SK-N-SH treated with all-trans-retinoic acid at 6 μM for 48 hours (cell line): ENCODE measurements at regions not wholly inside any gene's neighbourhood (a gene's known extent, or its start where the extent isn't known, plus 50 kb on each side); places are given as distances from the start of the nearest gene placed in this dataset.

Source experiments
- ATAC-seq: fragments of 200-7000 bp; cut with Tn5 transposase; 3 replicates; pipeline ENCODE4 v1.9.1; 2020; ENCODE audit warnings: mild to moderate bottlenecking, moderate library complexity
- ARNTL ChIP-seq: fragments of 450-650 bp; formaldehyde crosslinking; IDR thresholded peaks from 2 replicates; pipeline ENCODE4 v1.5.0; 2020; ENCODE audit warnings: low read depth, mild to moderate bottlenecking, moderate library complexity, borderline replicate concordance
- BACH2 ChIP-seq: fragments of 250-450 bp; sonication (Bioruptor Pico); IDR thresholded peaks from 2 replicates; pipeline ENCODE4 v1.9.0; 2021; ENCODE audit warnings: mild to moderate bottlenecking, borderline replicate concordance
- CSDC2 ChIP-seq: fragments of 250-450 bp; sonication (Bioruptor Pico); IDR thresholded peaks from 2 replicates; pipeline ENCODE4 v1.5.0; 2020; ENCODE audit warnings: mild to moderate bottlenecking, moderate library complexity
- ESRRG ChIP-seq: fragments of 250-450 bp; sonication (Bioruptor Pico); IDR thresholded peaks from 2 replicates; pipeline ENCODE4 v1.6.1; 2021; ENCODE audit warnings: mild to moderate bottlenecking
- GLIS3 ChIP-seq: fragments of 250-450 bp; sonication (Bioruptor Pico); IDR thresholded peaks from 2 replicates; pipeline ENCODE4 v1.5.0; 2020; ENCODE audit warnings: mild to moderate bottlenecking, moderate library complexity
- ISL1 ChIP-seq: fragments of 250-450 bp; sonication (Bioruptor Pico); IDR thresholded peaks from 2 replicates; pipeline ENCODE4 v2.1.2; 2022; ENCODE audit warnings: mild to moderate bottlenecking, moderate library complexity
- OSR1 ChIP-seq: fragments of 250-450 bp; sonication (Bioruptor Pico); IDR thresholded peaks from 2 replicates; pipeline ENCODE4 v1.8.0; 2022; ENCODE audit warnings: moderate library complexity, mild to moderate bottlenecking, inconsistent platforms
- PPARA ChIP-seq: fragments of 250-450 bp; sonication (Bioruptor Pico); IDR thresholded peaks from 2 replicates; pipeline ENCODE4 v1.5.0; 2020; ENCODE audit warnings: mild to moderate bottlenecking, borderline replicate concordance
- RARB ChIP-seq: fragments of 250-450 bp; sonication (Bioruptor Pico); IDR thresholded peaks from 2 replicates; pipeline ENCODE4 v1.8.0; 2021; ENCODE audit warnings: mild to moderate bottlenecking, moderate library complexity
- SNAI2 ChIP-seq: fragments of 250-450 bp; sonication (Bioruptor Pico); IDR thresholded peaks from 2 replicates; pipeline ENCODE4 v1.5.0; 2020; ENCODE audit warnings: mild to moderate bottlenecking, moderate library complexity
- TOX ChIP-seq: fragments of 250-450 bp; sonication (Bioruptor Pico); IDR thresholded peaks from 2 replicates; pipeline ENCODE4 v1.8.0; 2021; ENCODE audit warnings: mild to moderate bottlenecking, moderate library complexity, borderline replicate concordance
- ZC3H10 ChIP-seq: fragments of 250-450 bp; sonication (Bioruptor Pico); IDR thresholded peaks from 2 replicates; pipeline ENCODE4 v1.5.1; 2021; ENCODE audit warnings: mild to moderate bottlenecking, moderate library complexity
- ZFP3 ChIP-seq: fragments of 250-450 bp; sonication (Bioruptor Pico); IDR thresholded peaks from 2 replicates; pipeline ENCODE4 v1.5.0; 2020; ENCODE audit warnings: mild to moderate bottlenecking, moderate library complexity
- ZFP30 ChIP-seq: fragments of 450-650 bp; formaldehyde crosslinking; IDR thresholded peaks from 2 replicates; pipeline ENCODE4 v1.5.0; 2022; ENCODE audit warnings: mild to moderate bottlenecking, moderate library complexity
- ZNF565 ChIP-seq: fragments of 450-650 bp; formaldehyde crosslinking; conservative IDR thresholded peaks from 2 replicates; pipeline ENCODE4 v1.5.0; 2020; ENCODE audit warnings: low read depth, mild to moderate bottlenecking, moderate library complexity
- ZNF70 ChIP-seq: fragments of 450-650 bp; formaldehyde crosslinking; IDR thresholded peaks from 2 replicates; pipeline ENCODE4 v1.5.0; 2020; ENCODE audit warnings: mild to moderate bottlenecking, moderate library complexity
- TF ChIP-seq, protein P1 (sequence below): fragments of 250-450 bp; sonication (Bioruptor Pico); IDR thresholded peaks from 2 replicates; pipeline ENCODE4 v1.8.0; 2020; ENCODE audit warnings: mild to moderate bottlenecking, moderate library complexity, borderline replicate concordance
- TF ChIP-seq, protein P2 (sequence below): fragments of 250-450 bp; sonication (Bioruptor Pico); IDR thresholded peaks from 2 replicates; pipeline ENCODE4 v1.5.1; 2020; ENCODE audit warnings: low read depth, mild to moderate bottlenecking, moderate library complexity
- TF ChIP-seq, protein P3 (sequence below): fragments of 250-450 bp; sonication (Bioruptor Pico); IDR thresholded peaks from 2 replicates; pipeline ENCODE4 v1.5.1; 2021; ENCODE audit warnings: mild to moderate bottlenecking, moderate library complexity
- TF ChIP-seq, protein P4 (sequence below): fragments of 250-450 bp; sonication (Bioruptor Pico); IDR thresholded peaks from 2 replicates; pipeline ENCODE4 v1.8.0; 2021; ENCODE audit warnings: low read depth, mild to moderate bottlenecking, moderate library complexity, borderline replicate concordance

DNA sequence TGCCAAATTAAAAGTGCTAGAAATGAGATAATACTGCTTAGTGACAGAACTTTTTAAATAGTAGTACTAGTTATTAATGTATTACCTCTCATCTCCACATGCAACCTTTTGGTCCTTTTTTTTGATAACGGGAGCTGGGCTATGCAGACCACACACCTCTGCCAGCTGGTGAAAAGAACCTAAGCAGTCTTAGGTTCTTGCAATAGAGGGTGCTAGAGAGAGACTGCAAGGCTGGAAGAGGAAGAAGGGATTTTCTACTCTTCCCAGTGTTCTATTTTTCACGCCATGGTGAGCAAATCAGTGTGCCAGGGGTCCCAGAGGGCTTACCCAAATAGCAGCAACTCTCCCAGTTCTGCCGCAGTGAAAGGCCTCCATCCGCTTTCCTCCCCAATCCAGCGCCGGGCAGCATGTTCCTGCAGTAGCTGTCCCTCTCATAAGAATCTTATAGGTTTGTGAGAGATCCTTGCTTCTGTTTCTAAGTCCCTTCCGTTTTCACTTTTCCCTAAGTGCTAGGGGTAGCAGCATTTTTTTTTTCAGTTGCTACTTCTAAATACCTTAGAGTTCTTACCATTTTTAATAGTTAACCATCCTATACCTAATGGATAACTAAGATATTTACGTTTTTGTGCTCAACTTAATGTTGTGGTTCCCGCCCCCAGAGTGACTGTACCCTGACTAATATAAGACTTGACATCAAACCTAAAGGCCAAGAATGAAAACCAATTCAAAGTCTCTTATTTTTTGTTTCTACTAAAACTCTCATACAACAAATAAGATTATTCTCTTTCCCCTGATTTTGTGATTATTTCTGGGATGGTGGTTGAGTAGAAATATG is 69.4 kb upstream of the UBE2E3 start:
- TF ChIP-seq GLIS3 (CRISPR knock-in tag) (no peak), ESRRG (CRISPR knock-in tag) (no peak), ZFP3 (CRISPR knock-in tag) (no peak)
- TF ChIP-seq, protein P1, sequence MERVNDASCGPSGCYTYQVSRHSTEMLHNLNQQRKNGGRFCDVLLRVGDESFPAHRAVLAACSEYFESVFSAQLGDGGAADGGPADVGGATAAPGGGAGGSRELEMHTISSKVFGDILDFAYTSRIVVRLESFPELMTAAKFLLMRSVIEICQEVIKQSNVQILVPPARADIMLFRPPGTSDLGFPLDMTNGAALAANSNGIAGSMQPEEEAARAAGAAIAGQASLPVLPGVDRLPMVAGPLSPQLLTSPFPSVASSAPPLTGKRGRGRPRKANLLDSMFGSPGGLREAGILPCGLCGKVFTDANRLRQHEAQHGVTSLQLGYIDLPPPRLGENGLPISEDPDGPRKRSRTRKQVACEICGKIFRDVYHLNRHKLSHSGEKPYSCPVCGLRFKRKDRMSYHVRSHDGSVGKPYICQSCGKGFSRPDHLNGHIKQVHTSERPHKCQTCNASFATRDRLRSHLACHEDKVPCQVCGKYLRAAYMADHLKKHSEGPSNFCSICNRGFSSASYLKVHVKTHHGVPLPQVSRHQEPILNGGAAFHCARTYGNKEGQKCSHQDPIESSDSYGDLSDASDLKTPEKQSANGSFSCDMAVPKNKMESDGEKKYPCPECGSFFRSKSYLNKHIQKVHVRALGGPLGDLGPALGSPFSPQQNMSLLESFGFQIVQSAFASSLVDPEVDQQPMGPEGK (CRISPR knock-in tag), result no peak
- TF ChIP-seq, all 23 proteins: peak for 0
- ATAC-seq, result no peak

DNA sequence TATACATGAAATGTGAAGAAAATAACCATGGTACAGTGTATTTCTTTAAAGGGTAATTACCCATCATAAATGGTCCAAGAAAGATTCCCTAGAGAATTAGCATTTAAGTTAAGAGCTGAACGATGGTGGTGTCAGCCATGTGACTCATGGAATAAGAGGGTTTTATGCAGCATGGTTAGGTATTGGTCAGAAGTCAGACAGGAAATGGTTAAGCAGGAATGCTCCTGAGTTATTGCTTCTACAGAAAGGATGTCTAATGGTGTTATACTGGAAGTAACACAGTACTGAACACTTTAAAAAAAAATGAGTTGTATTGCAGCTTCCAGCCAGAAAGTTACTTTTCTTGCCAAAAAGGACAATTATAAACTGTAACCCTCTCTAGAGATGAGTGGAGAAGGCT is 72.7 kb upstream of the UBE2E3 start:
- peak; percentile 58; the same call in 1 of the 2 replicates for TF ChIP-seq TOX (CRISPR knock-in tag)
- no peak for TF ChIP-seq SNAI2 (CRISPR knock-in tag)
- ATAC-seq, result peak; percentile 95

DNA sequence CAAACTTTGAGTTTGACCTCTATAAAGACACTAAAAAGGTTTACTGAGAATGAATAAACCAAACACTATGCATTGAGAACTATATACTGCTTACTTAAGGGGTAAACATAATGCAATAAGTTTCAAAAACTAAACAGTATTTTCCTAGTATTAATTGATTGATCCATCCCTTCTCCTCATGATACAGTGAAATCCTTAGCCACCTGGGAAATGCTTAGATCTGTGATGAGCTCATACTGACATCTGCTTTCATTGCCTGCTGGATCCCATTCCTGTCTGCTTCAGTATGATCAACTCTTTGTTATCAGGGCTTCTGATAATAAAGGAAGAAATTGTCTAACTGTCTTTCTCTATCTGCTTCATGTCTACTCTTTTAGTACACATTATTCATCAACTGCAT is 74.9 kb upstream of the UBE2E3 start:
- TF ChIP-seq ARNTL (no peak), PPARA (CRISPR knock-in tag) (no peak), ISL1 (no peak), ZFP30 (no peak), RARB (CRISPR knock-in tag) (no peak), GLIS3 (CRISPR knock-in tag) (no peak), ZNF565 (no peak), ZNF70 (CRISPR knock-in tag) (no peak), CSDC2 (CRISPR knock-in tag) (no peak), ZC3H10 (no peak), SNAI2 (CRISPR knock-in tag) (no peak), ESRRG (CRISPR knock-in tag) (no peak), BACH2 (no peak), OSR1 (CRISPR knock-in tag) (no peak), TOX (CRISPR knock-in tag) (no peak), ZFP3 (CRISPR knock-in tag) (no peak)
- TF ChIP-seq, protein P2, sequence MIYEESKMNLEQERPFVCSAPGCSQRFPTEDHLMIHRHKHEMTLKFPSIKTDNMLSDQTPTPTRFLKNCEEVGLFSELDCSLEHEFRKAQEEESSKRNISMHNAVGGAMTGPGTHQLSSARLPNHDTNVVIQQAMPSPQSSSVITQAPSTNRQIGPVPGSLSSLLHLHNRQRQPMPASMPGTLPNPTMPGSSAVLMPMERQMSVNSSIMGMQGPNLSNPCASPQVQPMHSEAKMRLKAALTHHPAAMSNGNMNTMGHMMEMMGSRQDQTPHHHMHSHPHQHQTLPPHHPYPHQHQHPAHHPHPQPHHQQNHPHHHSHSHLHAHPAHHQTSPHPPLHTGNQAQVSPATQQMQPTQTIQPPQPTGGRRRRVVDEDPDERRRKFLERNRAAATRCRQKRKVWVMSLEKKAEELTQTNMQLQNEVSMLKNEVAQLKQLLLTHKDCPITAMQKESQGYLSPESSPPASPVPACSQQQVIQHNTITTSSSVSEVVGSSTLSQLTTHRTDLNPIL (CRISPR knock-in tag), result no peak
- TF ChIP-seq, protein P1 (CRISPR knock-in tag), result no peak
- TF ChIP-seq, protein P3, sequence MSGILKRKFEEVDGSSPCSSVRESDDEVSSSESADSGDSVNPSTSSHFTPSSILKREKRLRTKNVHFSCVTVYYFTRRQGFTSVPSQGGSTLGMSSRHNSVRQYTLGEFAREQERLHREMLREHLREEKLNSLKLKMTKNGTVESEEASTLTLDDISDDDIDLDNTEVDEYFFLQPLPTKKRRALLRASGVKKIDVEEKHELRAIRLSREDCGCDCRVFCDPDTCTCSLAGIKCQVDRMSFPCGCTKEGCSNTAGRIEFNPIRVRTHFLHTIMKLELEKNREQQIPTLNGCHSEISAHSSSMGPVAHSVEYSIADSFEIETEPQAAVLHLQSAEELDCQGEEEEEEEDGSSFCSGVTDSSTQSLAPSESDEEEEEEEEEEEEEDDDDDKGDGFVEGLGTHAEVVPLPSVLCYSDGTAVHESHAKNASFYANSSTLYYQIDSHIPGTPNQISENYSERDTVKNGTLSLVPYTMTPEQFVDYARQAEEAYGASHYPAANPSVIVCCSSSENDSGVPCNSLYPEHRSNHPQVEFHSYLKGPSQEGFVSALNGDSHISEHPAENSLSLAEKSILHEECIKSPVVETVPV (CRISPR knock-in tag), result no peak
- TF ChIP-seq, protein P4, sequence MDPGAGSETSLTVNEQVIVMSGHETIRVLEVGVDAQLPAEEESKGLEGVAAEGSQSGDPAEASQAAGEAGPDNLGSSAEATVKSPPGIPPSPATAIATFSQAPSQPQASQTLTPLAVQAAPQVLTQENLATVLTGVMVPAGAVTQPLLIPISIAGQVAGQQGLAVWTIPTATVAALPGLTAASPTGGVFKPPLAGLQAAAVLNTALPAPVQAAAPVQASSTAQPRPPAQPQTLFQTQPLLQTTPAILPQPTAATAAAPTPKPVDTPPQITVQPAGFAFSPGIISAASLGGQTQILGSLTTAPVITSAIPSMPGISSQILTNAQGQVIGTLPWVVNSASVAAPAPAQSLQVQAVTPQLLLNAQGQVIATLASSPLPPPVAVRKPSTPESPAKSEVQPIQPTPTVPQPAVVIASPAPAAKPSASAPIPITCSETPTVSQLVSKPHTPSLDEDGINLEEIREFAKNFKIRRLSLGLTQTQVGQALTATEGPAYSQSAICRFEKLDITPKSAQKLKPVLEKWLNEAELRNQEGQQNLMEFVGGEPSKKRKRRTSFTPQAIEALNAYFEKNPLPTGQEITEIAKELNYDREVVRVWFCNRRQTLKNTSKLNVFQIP (CRISPR knock-in tag), result no peak
- no peak for ATAC-seq

DNA sequence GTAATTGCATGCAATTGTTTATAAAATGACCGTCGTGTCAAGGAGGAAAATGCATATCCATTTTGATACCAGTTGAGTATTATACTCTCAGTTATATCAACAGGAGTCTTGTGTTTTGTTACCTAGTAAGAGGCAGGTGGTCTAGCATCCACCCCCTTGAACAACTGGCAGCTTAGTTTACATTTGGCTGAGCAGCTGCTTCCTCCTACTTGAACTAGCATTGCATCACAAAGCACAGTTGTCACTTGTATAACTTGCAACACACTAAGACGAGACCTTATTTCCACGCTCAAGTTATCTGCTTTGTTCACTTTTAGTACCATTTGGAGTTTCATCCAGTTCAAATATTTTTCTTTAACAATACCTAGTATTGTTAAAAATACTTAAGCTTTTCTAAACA is 75.4 kb upstream of the UBE2E3 start:
- no peak for ATAC-seq
- TF ChIP-seq ISL1 (no peak), TOX (CRISPR knock-in tag) (no peak), CSDC2 (CRISPR knock-in tag) (no peak), GLIS3 (CRISPR knock-in tag) (no peak), ZNF70 (CRISPR knock-in tag) (no peak)
- TF ChIP-seq, protein P2 (CRISPR knock-in tag), result no peak
- TF ChIP-seq, protein P1 (CRISPR knock-in tag), result no peak
- TF ChIP-seq, all 23 proteins: peak for 0
